ENCODE measurements at regions not wholly inside any gene's neighbourhood (a gene's known extent, or its start where the extent isn't known, plus 50 kb on each side); places are given as distances from the start of the nearest gene placed in this dataset.

DNA sequence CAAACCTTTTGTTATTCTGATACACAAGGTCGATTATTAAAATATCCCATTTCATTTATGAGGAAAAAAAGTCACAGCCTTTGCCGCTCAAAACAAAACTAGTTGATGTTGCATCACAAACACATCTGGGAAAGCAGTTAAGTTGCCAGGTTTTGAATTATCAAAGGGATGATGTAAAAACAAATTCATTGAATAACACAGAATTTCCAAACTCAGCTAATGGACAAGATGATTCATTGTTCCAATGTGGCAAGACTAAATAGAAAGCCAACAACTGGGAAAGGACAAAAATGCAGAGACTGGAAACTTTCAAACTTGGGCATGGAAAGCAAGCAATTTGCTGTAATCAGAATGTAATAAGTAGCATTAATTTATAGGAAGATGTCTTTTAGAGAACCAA, 610.0 kb upstream of the ZNF385D start:
- 53 to 79% methylated on average over 2 of the region's 2 CpGs for WGBS, 2 donors (ENCODE audit: low coverage in 1 of 2)
- peak; percentile 78 for ATAC-seq
- H3K36me3 ChIP-seq = no peaks in the 10 kb centered on the region
- no peak overlapping the region for H3K27ac ChIP-seq
- H3K4me3 ChIP-seq = no peak overlapping the region
- no peaks in the 10 kb centered on the region for H3K4me1 ChIP-seq
- no peaks in the 10 kb centered on the region for H3K9me3 ChIP-seq
- no peak for TF ChIP-seq EP300 (IDR thresholded peaks at IDR 0.05)
- TF ChIP-seq, protein P1, sequence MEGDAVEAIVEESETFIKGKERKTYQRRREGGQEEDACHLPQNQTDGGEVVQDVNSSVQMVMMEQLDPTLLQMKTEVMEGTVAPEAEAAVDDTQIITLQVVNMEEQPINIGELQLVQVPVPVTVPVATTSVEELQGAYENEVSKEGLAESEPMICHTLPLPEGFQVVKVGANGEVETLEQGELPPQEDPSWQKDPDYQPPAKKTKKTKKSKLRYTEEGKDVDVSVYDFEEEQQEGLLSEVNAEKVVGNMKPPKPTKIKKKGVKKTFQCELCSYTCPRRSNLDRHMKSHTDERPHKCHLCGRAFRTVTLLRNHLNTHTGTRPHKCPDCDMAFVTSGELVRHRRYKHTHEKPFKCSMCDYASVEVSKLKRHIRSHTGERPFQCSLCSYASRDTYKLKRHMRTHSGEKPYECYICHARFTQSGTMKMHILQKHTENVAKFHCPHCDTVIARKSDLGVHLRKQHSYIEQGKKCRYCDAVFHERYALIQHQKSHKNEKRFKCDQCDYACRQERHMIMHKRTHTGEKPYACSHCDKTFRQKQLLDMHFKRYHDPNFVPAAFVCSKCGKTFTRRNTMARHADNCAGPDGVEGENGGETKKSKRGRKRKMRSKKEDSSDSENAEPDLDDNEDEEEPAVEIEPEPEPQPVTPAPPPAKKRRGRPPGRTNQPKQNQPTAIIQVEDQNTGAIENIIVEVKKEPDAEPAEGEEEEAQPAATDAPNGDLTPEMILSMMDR (IDR thresholded peaks at IDR 0.05) = no peak
- TF ChIP-seq POLR2A (IDR thresholded peaks at IDR 0.05) = no peak
- TF ChIP-seq POLR2AphosphoS5 (IDR thresholded peaks at IDR 0.05) = peak; percentile 29
- H3K27me3 ChIP-seq = no peaks in the 10 kb centered on the region

DNA sequence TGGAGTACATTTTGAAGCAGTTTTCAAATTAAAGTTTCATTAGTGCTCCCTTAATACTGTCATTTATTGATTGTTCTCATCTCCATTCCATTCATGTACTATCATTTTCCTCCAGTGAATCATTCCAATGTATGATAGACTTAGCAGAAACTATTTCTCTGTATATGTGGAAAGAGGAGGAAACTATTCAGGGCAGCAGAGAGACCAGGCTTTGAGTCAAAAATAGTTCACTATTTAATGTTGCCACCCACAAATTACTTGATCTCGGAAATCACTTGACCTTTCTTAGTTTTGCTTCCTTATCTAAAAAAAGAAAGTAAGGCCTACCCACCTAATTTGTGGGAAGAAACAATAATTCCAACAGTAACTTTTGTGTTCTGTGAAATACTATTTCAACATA, 610.5 kb upstream of the ZNF385D start:
- Histone ChIP-seq H3K36me3 (no peaks in the 10 kb centered on the region), H3K4me1 (no peaks in the 10 kb centered on the region), H3K9me3 (no peaks in the 10 kb centered on the region), H3K27ac (no peak overlapping the region), H3K27me3 (no peaks in the 10 kb centered on the region), H3K4me3 (no peak overlapping the region)
- no peak for TF ChIP-seq POLR2AphosphoS5 (IDR thresholded peaks at IDR 0.05)
- TF ChIP-seq, protein P1 (IDR thresholded peaks at IDR 0.05) = no peak
- TF ChIP-seq EP300 (IDR thresholded peaks at IDR 0.05) = no peak
- TF ChIP-seq POLR2A (IDR thresholded peaks at IDR 0.05) = no peak
- WGBS, 2 donors (ENCODE audit: low coverage in 1 of 2) = 18 to 25% methylated on average over 1 of the region's 1 CpG
- peak; percentile 24 for ATAC-seq

DNA sequence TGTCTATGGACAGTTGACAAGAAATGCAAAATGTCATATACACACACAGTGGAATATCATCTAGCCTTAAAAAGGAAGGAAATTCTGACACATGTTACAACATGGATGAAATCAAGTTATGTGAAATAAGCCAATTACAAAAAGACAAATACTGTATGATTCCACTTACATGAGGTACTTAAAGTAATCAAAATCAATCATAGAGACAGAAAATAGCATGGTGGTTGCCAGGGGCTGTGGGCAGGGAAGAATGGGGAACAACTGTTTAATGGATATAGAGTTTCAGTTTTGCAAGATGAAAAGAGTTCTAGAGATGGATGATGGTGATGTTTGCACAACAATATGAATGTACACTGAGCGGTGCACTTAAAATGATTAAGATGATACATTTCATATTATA, 613.8 kb upstream of the ZNF385D start:
- Histone ChIP-seq H3K4me3 (no peak overlapping the region), H3K27ac (no peak overlapping the region), H3K27me3 (no peaks in the 10 kb centered on the region), H3K4me1 (no peaks in the 10 kb centered on the region), H3K9me3 (no peaks in the 10 kb centered on the region), H3K36me3 (no peaks in the 10 kb centered on the region)
- WGBS, 2 donors (ENCODE audit: low coverage in 1 of 2) = 100% methylated on average over 1 of the region's 1 CpG
- no peak for ATAC-seq
- no peak for TF ChIP-seq POLR2AphosphoS5 (IDR thresholded peaks at IDR 0.05)

DNA sequence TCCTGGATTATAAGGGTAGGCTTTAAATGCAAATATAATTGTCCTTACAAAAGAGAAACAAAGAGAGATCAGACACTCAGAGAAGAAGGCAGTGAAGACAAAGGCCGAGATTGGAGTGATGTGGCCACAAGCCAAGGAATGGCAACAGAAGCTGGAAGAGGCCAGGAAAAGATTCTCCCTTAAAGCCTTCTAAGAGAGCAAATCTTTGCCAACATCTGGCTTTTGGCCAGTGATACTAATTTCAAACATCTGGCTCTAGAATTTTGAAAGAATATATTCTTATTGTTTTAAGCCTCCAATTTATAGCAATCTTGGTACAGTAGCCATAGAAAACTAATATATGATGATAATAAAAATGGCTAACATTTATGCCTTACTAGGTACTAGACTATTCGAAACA, 615.8 kb upstream of the ZNF385D start:
- H3K9me3 ChIP-seq = no peaks in the 10 kb centered on the region
- TF ChIP-seq EP300 (IDR thresholded peaks at IDR 0.05) (no peak), POLR2A (IDR thresholded peaks at IDR 0.05) (no peak), POLR2AphosphoS5 (IDR thresholded peaks at IDR 0.05) (no peak)
- TF ChIP-seq, protein P1 (IDR thresholded peaks at IDR 0.05) = no peak
- no peak overlapping the region for H3K27ac ChIP-seq
- no peak for ATAC-seq
- peaks cover 0 to 2% (median 0%) of the 10 kb centered on the region in 3 donors for H3K4me1 ChIP-seq
- no peak overlapping the region for H3K4me3 ChIP-seq
- WGBS, 2 donors (ENCODE audit: low coverage in 1 of 2) = 34 to 49% methylated on average over 2 of the region's 2 CpGs
- no peaks in the 10 kb centered on the region for H3K36me3 ChIP-seq
- peaks cover 8% of the 10 kb centered on the region for H3K27me3 ChIP-seq

DNA sequence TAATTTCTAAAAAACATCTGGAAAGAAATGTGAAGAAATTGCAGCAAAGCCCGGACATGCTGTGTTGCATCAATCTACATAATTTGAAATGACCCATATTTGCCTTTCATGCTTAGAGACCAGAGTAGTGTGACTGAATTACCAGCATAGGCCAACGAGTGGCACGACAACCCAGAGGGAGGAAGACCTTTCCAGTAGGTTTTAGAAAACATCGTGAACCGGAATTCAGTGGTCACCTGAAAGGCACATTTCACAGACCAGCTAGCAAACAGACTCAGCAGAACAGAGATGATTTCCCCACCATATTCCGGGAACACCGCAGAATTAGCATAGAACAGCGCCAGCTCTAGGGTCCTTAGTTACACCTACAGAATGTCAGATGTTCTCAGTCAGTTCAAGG, 620.0 kb upstream of the ZNF385D start:
- no peak overlapping the region for H3K27ac ChIP-seq
- no peak overlapping the region for H3K4me3 ChIP-seq
- 80 to 97% methylated on average over 3 to 7 of the region's 8 CpGs for WGBS, 2 donors (ENCODE audit: low coverage in 1 of 2)
- TF ChIP-seq POLR2AphosphoS5 (IDR thresholded peaks at IDR 0.05) = no peak
- H3K4me1 ChIP-seq = peaks cover 0 to 16% (median 0%) of the 10 kb centered on the region in 3 donors
- no peaks in the 10 kb centered on the region for H3K9me3 ChIP-seq
- no peaks in the 10 kb centered on the region for H3K36me3 ChIP-seq
- peaks cover 25% of the 10 kb centered on the region for H3K27me3 ChIP-seq
- no peak for ATAC-seq

DNA sequence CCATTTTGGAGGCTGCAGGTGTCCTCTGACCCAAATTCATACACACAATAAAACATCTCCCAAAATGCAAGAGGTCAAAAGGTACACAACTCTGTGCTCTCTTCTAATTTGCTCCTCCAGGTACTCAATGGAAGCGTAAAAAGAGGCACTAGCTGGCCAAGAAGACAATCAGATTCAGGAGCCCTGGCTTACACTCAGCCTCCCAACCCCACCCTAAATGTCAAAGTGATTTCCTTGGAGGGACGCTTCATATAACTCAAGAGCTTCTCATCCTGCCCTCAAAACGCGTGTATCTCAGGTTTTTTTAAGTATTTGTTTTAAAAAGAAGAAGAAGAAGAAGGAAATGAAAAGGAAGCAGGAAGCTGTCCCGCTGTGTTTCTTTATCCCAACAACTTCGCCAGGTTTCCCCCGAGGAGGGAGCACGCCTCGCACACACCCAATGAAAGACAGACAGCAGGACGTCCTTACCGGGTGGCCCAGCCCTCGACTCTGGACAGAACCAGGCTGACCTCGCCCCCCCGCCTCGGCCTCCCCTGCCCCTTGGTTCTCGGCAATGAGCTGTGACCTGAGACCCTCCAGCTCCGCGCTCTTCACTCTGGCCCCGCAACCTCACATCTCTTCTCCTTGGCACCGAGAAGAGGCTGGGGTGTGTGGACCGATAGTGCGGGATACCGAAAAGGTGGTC, 620.7 kb upstream of the ZNF385D start:
- ATAC-seq = peak; percentile 23
- Histone ChIP-seq H3K4me3 (peak overlapping the region; percentile 37 to 50), H3K36me3 (no peaks in the 10 kb centered on the region), H3K4me1 (peaks cover 0 to 16% (median 0%) of the 10 kb centered on the region in 3 donors), H3K9me3 (no peaks in the 10 kb centered on the region), H3K27me3 (peaks cover 25% of the 10 kb centered on the region), H3K27ac (no peak overlapping the region)
- 31 to 60% methylated on average over 2 to 12 of the region's 23 CpGs for WGBS, 2 donors (ENCODE audit: low coverage in 1 of 2)
- TF ChIP-seq, protein P1 (IDR thresholded peaks at IDR 0.05) = no peak
- no peak for TF ChIP-seq POLR2A (IDR thresholded peaks at IDR 0.05)
- no peak for TF ChIP-seq POLR2AphosphoS5 (IDR thresholded peaks at IDR 0.05)
- TF ChIP-seq EP300 (IDR thresholded peaks at IDR 0.05) = no peak

Data from gastroesophageal sphincter (tissue), 4 donors.